Posterior vena cava (tissue), 2 donors: ENCODE measurements at regions not wholly inside any gene's neighbourhood (a gene's known extent, or its start where the extent isn't known, plus 50 kb on each side); places are given as distances from the start of the nearest gene placed in this dataset.
A peak's percentile ranks its signal among the peaks of the same experiment; 100 is the strongest.
"Not testable (repeated sequence)": the region's sequence is repeated elsewhere in the genome, so short reads cannot be mapped to it uniquely, and the experiment has no call there.

Experiments
- DNase-seq: peaks from one replicate; pipeline ENCODE4 v3.0.0-alpha.2; 2020; ENCODE audit warnings: low spot score
- intact Hi-C, 2 donors: fragments of 100-400 bp; cut with DNase I; formaldehyde crosslinking; loops; one replicate each; pipeline versions ENCODE4 v1.14.1 to v1.14.2; 2022 to 2023
- donor health status: DM: yes; HTN: yes; CAD: no.
- donor health status: DM: yes; HTN: yes; CAD: no.

GRCh38 chrX:487836-488235 is 101.1 kb upstream of the PPP2R3B start:
- intact Hi-C loops: no loop called here
- DNase-seq: no peak

- DNase-seq: peak; percentile 19
- intact Hi-C loops: no loop called here
Measured at GRCh38 chrX:489820-490219, 103.1 kb upstream of the PPP2R3B start.

GRCh38 chrX:497186-498014 is 110.7 kb upstream of the PPP2R3B start:
- DNase-seq: no peak
- intact Hi-C loops: no loop called here

DNA sequence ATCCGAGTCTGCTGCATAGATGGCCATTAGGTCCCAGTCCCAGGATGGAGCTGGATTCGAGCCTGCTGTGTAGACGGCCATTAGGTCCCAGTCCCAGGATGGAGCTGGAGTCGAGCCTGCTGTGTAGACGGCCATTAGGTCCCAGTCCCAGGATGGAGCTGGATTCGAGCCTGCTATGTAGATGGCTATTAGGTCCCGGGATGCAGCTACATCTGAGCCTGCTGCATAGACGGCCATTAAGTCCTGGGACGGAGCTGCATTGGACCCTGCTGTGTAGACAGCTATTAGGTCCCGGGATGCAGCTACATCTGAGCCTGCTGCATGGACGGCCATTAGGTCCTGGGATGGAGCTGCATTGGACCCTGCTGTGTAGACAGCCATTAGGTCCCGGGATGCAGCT is 112.2 kb upstream of the PPP2R3B start:
- intact Hi-C loops, DNase-seq: not testable (repeated sequence)

GRCh38 chrX:499870-500364 is 113.2 kb upstream of the PPP2R3B start:
- no peak for DNase-seq
- intact Hi-C loops: no loop called here

GRCh38 chrX:500481-501010 is 113.8 kb upstream of the PPP2R3B start:
- no peak for DNase-seq

GRCh38 chrX:506341-506740 is 119.6 kb upstream of the PPP2R3B start:
- no peak for DNase-seq
- intact Hi-C loops: no loop called here

More at GRCh38 chrX:500481-501010, 113.8 kb upstream of the PPP2R3B start:
- intact Hi-C loops: no loop called here

DNA sequence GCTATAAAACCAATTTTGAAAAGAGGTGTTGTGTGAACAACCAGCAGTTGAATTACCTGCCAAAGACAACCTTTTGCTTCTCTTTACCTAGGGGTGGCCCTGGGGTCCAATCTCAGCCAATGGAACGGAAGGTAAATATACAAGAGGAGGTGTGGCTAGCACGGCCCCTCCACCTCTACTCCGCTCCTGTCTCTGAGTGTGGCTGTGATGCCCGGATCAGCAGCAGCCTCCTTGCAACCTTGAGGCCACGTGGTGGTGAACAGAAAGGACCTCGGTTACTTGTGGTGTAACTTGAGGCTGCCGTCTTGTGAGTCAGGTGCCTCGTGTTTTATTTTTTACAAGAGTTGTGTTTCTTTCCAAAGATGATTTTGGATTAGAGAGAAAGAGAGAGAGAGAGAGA is 121.5 kb upstream of the PPP2R3B start:
- intact Hi-C loops: no loop called here
- no peak for DNase-seq

GRCh38 chrX:508821-509220 is 121.8 kb upstream of the SHOX start:
- DNase-seq, intact Hi-C loops: not testable (repeated sequence)

GRCh38 chrX:511089-511488 is 119.5 kb upstream of the SHOX start:
- DNase-seq, intact Hi-C loops: not testable (repeated sequence)

GRCh38 chrX:518319-518718 is 112.3 kb upstream of the SHOX start:
- intact Hi-C loops: no loop called here

DNA sequence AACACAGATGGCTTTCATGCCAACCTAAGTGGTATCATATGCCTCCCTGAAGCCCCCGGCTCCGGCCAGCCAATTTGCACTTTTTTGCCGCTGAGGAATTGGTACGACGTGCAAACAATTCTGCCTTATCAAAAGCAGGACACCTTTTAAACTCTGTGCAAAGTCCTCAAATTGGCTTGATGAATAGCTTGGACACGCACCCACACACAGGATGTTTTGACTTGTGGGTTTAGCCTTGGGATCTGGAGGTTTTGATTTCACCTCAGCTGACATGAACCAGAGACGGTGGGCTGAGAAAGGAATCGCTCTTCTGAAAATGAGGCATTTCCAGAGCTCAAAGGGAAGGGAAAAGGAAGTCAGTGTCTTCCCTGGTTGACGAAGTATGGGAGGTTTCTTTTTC is 110.8 kb upstream of the SHOX start:
- intact Hi-C loops: no loop called here
- DNase-seq: peak; percentile 48

More at GRCh38 chrX:518319-518718, 112.3 kb upstream of the SHOX start:
- no peak for DNase-seq

GRCh38 chrX:522456-522855 is 108.1 kb upstream of the SHOX start:
- DNase-seq: no peak
- intact Hi-C loops: no loop called here

- intact Hi-C loops: no loop called here
- DNase-seq: no peak
Measured at GRCh38 chrX:525134-525533, 105.5 kb upstream of the SHOX start.

DNA sequence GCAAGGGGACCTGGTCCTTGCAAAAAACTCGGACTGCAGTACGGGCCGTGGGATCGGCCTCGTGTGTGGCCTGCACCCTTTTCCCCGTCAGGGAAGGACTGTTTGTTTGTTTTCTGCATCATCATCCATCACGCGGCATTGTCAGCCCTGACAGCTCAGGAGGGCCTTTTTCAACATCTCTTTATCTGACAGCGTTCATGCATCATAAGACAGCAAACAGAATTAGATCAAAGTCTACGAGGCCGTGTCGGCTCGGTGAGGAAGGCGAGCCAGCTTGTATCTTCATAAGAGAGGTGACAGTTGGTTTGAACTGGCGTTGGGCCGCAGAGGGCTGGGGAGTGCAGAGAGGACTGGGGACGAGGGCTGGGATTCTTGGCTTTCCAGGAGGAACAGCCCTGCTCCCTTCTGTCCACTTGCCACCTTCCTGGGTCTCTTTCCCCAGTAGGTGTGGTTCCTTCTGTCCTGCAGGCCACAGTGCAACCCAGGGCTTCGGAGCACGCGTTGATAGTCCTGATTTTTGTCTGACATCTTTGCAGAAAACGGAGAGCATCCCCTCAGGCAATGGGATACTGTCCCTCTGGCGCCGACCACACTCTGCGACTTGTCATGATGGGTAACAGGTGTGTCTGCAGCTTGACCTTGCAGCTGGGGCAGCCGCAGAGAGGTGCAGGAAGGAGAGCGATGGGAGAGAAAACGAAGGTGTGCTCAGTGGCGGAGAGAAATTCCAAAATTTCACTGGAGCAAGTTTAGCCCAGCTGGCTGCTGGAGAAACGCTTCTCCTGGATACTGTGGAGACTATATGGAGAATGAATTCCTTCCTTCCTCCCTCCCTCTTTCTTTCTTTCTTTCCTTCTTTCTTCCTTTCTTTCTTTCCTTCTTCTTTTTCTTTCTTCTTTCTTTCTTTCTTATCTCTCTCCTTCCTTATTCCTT is 104.0 kb upstream of the SHOX start:
- no peak for DNase-seq
- intact Hi-C loops: no loop called here

DNA sequence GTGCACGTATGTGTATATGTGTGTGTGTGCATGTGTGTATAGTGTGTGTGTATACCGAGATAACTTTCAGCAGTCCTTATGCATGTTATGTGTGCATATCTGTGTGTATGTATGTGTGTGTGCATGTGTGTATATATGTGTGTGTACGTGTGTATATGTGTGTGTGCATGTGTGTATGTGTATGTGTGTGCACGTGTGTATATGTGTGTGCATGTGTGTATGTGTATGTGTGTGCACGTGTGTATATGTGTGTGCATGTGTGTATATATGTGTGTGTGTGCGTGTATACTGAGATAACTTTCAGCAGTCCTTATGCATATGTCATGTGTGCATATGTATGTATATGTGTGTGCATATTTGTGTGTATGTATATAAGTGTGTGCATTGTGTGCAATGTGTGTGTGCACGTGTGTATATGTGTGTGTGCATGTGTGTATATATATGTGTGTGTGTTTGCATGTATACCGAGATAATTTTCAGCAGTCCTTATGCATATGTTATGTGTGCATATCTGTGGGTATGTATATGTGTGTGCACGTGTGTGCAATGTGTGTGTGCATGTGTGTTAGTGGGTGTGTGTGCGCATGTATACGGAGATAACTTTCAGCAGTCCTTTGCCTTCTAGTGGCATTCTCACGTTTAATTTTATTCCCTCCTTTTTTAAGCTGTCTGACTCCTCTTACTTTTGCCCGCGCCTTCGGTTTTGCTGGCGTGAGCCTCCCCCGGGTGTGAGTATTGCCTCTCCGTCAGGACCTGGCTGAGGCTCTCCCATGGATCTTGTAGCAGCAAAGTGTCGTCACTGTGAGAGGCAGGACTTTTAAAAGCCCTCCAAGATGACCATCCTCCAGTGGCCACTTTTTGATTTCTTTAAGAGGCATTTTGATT is 99.6 kb upstream of the SHOX start:
- no peak for DNase-seq
- intact Hi-C loops: no loop called here

GRCh38 chrX:531611-531936 is 99.0 kb upstream of the SHOX start:
- intact Hi-C loops: no loop called here
- no peak for DNase-seq

DNA sequence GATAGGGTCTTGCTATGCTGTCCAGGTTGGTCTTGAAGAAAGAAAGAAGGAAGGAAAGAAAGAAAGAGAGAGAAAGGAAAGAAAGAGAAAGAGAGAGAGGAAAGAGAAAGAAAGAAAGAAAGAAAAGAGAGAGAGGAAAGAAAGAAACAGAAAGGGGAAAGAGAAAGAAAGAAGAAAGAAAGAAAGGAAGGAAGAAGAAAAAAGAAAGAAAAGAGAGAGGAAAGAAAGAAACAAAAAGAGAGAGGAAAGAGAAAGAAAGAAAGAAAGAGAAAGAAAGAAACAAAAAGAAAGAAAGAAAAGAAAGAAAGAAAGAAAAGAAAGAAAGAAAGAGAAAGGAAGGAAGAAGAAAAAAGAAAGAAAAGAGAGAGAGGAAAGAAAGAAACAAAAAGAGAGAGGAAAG is 95.8 kb upstream of the SHOX start:
- intact Hi-C loops: no loop called here
- DNase-seq: no peak

- no peak for DNase-seq
- intact Hi-C loops: no loop called here
Measured at GRCh38 chrX:536616-537015, 94.0 kb upstream of the SHOX start.
